ENCODE measurements at regions not wholly inside any gene's neighbourhood (a gene's known extent, or its start where the extent isn't known, plus 50 kb on each side); places are given as distances from the start of the nearest gene placed in this dataset.

- no peak for DNase-seq
Observed at GRCh38 chr2:196448407-196449079, 191.0 kb upstream of the CCDC150 start.

GRCh38 chr2:196449083-196449482, 190.4 kb upstream of the CCDC150 start:
- DNase-seq, result no peak

GRCh38 chr2:196452758-196453157, 186.8 kb upstream of the CCDC150 start:
- DNase-seq, result no peak

GRCh38 chr2:196453613-196454047, 185.9 kb upstream of the CCDC150 start:
- peak in 1 of 2 experiments; percentile 37 for DNase-seq

GRCh38 chr2:196454492-196454891, 185.0 kb upstream of the CCDC150 start:
- no peak for DNase-seq

- DNase-seq, result no peak
Observed at GRCh38 chr2:196459539-196459938, 180.0 kb upstream of the CCDC150 start.

- DNase-seq, result no peak
Observed at GRCh38 chr2:196463706-196464105, 175.8 kb upstream of the CCDC150 start.

- no peak for DNase-seq
Observed at GRCh38 chr2:196464311-196464710, 175.2 kb upstream of the CCDC150 start.

GRCh38 chr2:196466581-196466980, 172.9 kb upstream of the CCDC150 start:
- no peak for DNase-seq

GRCh38 chr2:196468394-196468793, 171.1 kb upstream of the CCDC150 start:
- no peak for DNase-seq

- DNase-seq, result no peak
Observed at GRCh38 chr2:196473617-196474016, 165.9 kb upstream of the CCDC150 start.

- DNase-seq, result no peak
Observed at GRCh38 chr2:196475611-196476010, 163.9 kb upstream of the CCDC150 start.

GRCh38 chr2:196478588-196478987, 160.9 kb upstream of the CCDC150 start:
- no peak for DNase-seq

GRCh38 chr2:196479350-196479749, 160.2 kb upstream of the CCDC150 start:
- no peak for DNase-seq

GRCh38 chr2:196480653-196481323, 158.7 kb upstream of the CCDC150 start:
- no peak for DNase-seq

GRCh38 chr2:196481324-196481697, 158.2 kb upstream of the CCDC150 start:
- no peak for DNase-seq

- DNase-seq, result no peak
Observed at GRCh38 chr2:196482119-196483065, 157.1 kb upstream of the CCDC150 start.

GRCh38 chr2:196486146-196486545, 153.4 kb upstream of the CCDC150 start:
- no peak for DNase-seq

GRCh38 chr2:196487417-196487816, 152.1 kb upstream of the CCDC150 start:
- DNase-seq, result no peak

GRCh38 chr2:196489371-196489770, 150.1 kb upstream of the CCDC150 start:
- no peak for DNase-seq

GRCh38 chr2:196492946-196493345, 146.6 kb upstream of the CCDC150 start:
- DNase-seq, result no peak

GRCh38 chr2:196498962-196499361, 140.6 kb upstream of the CCDC150 start:
- DNase-seq, result no peak

- no peak for DNase-seq
Observed at GRCh38 chr2:196499686-196500085, 139.8 kb upstream of the CCDC150 start.

Data from SW 1271 (cell line).